NT2/D1 (cell line): ENCODE measurements at regions not wholly inside any gene's neighbourhood (a gene's known extent, or its start where the extent isn't known, plus 50 kb on each side); places are given as distances from the start of the nearest gene placed in this dataset.

Source experiments
- DNase-seq: peaks from one replicate; pipeline ENCODE4 v3.0.0-alpha.2; 2011; ENCODE audit warnings: low read depth, low spot score
- H3K27me3 ChIP-seq: 2 replicates; pipeline ENCODE4 v1.6.0; 2011; ENCODE audit warnings: mild to moderate bottlenecking; ENCODE audit not compliant: insufficient read length, insufficient read depth
- H3K36me3 ChIP-seq: 2 replicates; pipeline ENCODE4 v1.6.1; 2011; ENCODE audit warnings: mild to moderate bottlenecking, low read length, mixed read lengths; ENCODE audit not compliant: insufficient read depth, insufficient read length
- H3K4me1 ChIP-seq: 2 replicates; pipeline ENCODE4 v1.5.1; 2011; ENCODE audit not compliant: insufficient read depth, insufficient read length
- H3K4me3 ChIP-seq: 2 replicates; pipeline ENCODE4 v1.5.1; 2011; ENCODE audit warnings: low read depth; ENCODE audit not compliant: insufficient read length
- H3K9ac ChIP-seq: 2 replicates; pipeline ENCODE4 v1.6.0; 2011; ENCODE audit warnings: low read depth; ENCODE audit not compliant: insufficient read length
- H3K9me3 ChIP-seq: 2 replicates; pipeline ENCODE4 v1.5.1; 2011; ENCODE audit warnings: mild to moderate bottlenecking, low read length; ENCODE audit not compliant: insufficient read depth
- SUZ12 ChIP-seq: IDR thresholded peaks from 2 replicates; pipeline ENCODE4 v1.6.1; 2011; ENCODE audit not compliant: insufficient read length, insufficient read depth; ENCODE audit errors: extremely low read depth
- YY1 ChIP-seq: IDR thresholded peaks from 2 replicates; pipeline ENCODE4 v1.6.1; 2011; ENCODE audit not compliant: insufficient read length, insufficient read depth
- ZNF274 ChIP-seq: IDR thresholded peaks from 2 replicates; pipeline ENCODE4 v1.6.1; 2011; ENCODE audit warnings: mild to moderate bottlenecking, low read depth, low read length

GRCh38 chr2:241970716-241971115 is 101.2 kb downstream of the RTP5 start:
- H3K4me1 ChIP-seq = no peaks in the 10 kb centered on the region
- H3K36me3 ChIP-seq = no peaks in the 10 kb centered on the region
- H3K27me3 ChIP-seq = no peaks in the 10 kb centered on the region
- H3K9ac ChIP-seq = no peak overlapping the region
- H3K9me3 ChIP-seq = peaks cover 9% of the 10 kb centered on the region; the same call in 1 of the 2 replicates
- TF ChIP-seq ZNF274 (no peak), YY1 (no peak), SUZ12 (no peak)
- H3K4me3 ChIP-seq = no peak overlapping the region
- no peak for DNase-seq

GRCh38 chr2:241974096-241974495 is 104.6 kb downstream of the RTP5 start:
- no peak for DNase-seq
- TF ChIP-seq SUZ12 (no peak), YY1 (no peak), ZNF274 (no peak)
- Histone ChIP-seq H3K36me3 (no peaks in the 10 kb centered on the region), H3K27me3 (no peaks in the 10 kb centered on the region), H3K4me1 (peaks cover 2% of the 10 kb centered on the region), H3K9ac (no peak overlapping the region), H3K4me3 (no peak overlapping the region), H3K9me3 (peaks cover 9% of the 10 kb centered on the region; the same call in 1 of the 2 replicates)

- H3K4me3 ChIP-seq = no peak overlapping the region
- H3K4me1 ChIP-seq = peaks cover 2% of the 10 kb centered on the region
- H3K9ac ChIP-seq = no peak overlapping the region
- H3K36me3 ChIP-seq = no peaks in the 10 kb centered on the region
- TF ChIP-seq SUZ12 (no peak), ZNF274 (no peak), YY1 (no peak)
- DNase-seq = no peak
- peaks cover 9% of the 10 kb centered on the region; the same call in 1 of the 2 replicates for H3K9me3 ChIP-seq
- no peaks in the 10 kb centered on the region for H3K27me3 ChIP-seq
These were observed 105.5 kb downstream of the RTP5 start for GRCh38 chr2:241974851-241975592.

GRCh38 chr2:241975593-241976284 is 106.2 kb downstream of the RTP5 start:
- Histone ChIP-seq H3K9ac (no peak overlapping the region), H3K27me3 (no peaks in the 10 kb centered on the region), H3K9me3 (peaks cover 9% of the 10 kb centered on the region; the same call in 1 of the 2 replicates), H3K4me1 (peaks cover 2% of the 10 kb centered on the region), H3K4me3 (no peak overlapping the region), H3K36me3 (no peaks in the 10 kb centered on the region)
- TF ChIP-seq YY1 (no peak), SUZ12 (no peak), ZNF274 (no peak)
- no peak for DNase-seq

GRCh38 chr2:241976296-241976695 is 106.8 kb downstream of the RTP5 start:
- no peak for DNase-seq
- no peaks in the 10 kb centered on the region for H3K36me3 ChIP-seq
- peaks cover 2% of the 10 kb centered on the region for H3K4me1 ChIP-seq
- H3K9me3 ChIP-seq = peaks cover 9% of the 10 kb centered on the region; the same call in 1 of the 2 replicates
- H3K27me3 ChIP-seq = no peaks in the 10 kb centered on the region
- no peak for TF ChIP-seq ZNF274
- no peak overlapping the region for H3K9ac ChIP-seq
- no peak overlapping the region for H3K4me3 ChIP-seq

GRCh38 chr2:241977557-241978300 is 108.2 kb downstream of the RTP5 start:
- DNase-seq = no peak
- TF ChIP-seq ZNF274 (no peak), SUZ12 (no peak)
- no peak overlapping the region for H3K9ac ChIP-seq
- peaks cover 2% of the 10 kb centered on the region for H3K4me1 ChIP-seq
- H3K36me3 ChIP-seq = no peaks in the 10 kb centered on the region
- no peak overlapping the region for H3K4me3 ChIP-seq
- H3K27me3 ChIP-seq = no peaks in the 10 kb centered on the region
- peaks cover 4% of the 10 kb centered on the region; the same call in 1 of the 2 replicates for H3K9me3 ChIP-seq

GRCh38 chr2:241978670-241979069 is 109.1 kb downstream of the RTP5 start:
- no peak for TF ChIP-seq SUZ12
- TF ChIP-seq ZNF274 = no peak
- TF ChIP-seq YY1 = no peak
- no peak for DNase-seq
- Histone ChIP-seq H3K4me3 (no peak overlapping the region), H3K9me3 (no peaks in the 10 kb centered on the region), H3K9ac (no peak overlapping the region), H3K27me3 (no peaks in the 10 kb centered on the region), H3K4me1 (peaks cover 2% of the 10 kb centered on the region), H3K36me3 (no peaks in the 10 kb centered on the region)
